PFSK-1 (cell line): ENCODE measurements at regions not wholly inside any gene's neighbourhood (a gene's known extent, or its start where the extent isn't known, plus 50 kb on each side); places are given as distances from the start of the nearest gene placed in this dataset.

Experiments
- REST ChIP-seq, 2 experiments: IDR thresholded peaks; 2 replicates each; pipeline versions ENCODE4 v1.6.1 to v1.8.0; 2011 to 2012; ENCODE audit warnings: low read depth in 2 of 2, low read length in 2 of 2, control low read depth in 1 of 2, inconsistent platforms in 1 of 2, mild to moderate bottlenecking in 1 of 2, moderate library complexity in 1 of 2; ENCODE audit not compliant: insufficient read depth in 1 of 2
- SIN3A ChIP-seq: IDR thresholded peaks from 2 replicates; pipeline ENCODE4 v1.6.1; 2012; ENCODE audit warnings: mild to moderate bottlenecking, low read length, moderate library complexity, borderline replicate concordance; ENCODE audit not compliant: insufficient read depth
- TAF1 ChIP-seq: IDR thresholded peaks from 2 replicates; pipeline ENCODE4 v1.6.1; 2012; ENCODE audit warnings: low read length, control low read depth, borderline replicate concordance; ENCODE audit not compliant: insufficient read depth

- TF ChIP-seq SIN3A (no peak), REST (IDR thresholded peaks at IDR 0.05; ENCODE audit: insufficient read depth in 1 of 2, low read depth in 2 of 2, low read length in 2 of 2) (no peak), TAF1 (no peak)
Measured at GRCh38 chr5:117058740-117059139, 484.1 kb upstream of the SEMA6A start.
